Duodenal mucosa (tissue), 2 donors: ENCODE measurements at regions not wholly inside any gene's neighbourhood (a gene's known extent, or its start where the extent isn't known, plus 50 kb on each side); places are given as distances from the start of the nearest gene placed in this dataset.
"Not testable (repeated sequence)": the region's sequence is repeated elsewhere in the genome, so short reads cannot be mapped to it uniquely, and the experiment has no call there.

Source experiments
- H3K27ac ChIP-seq: one replicate; pipeline ENCODE4 v1.7.0; 2013; ENCODE audit warnings: low read depth, low read length
- H3K27me3 ChIP-seq, 2 donors: one replicate each; pipeline ENCODE4 v1.7.0; 2013; ENCODE audit warnings: low read length in 2 of 2, control low read depth in 1 of 2; ENCODE audit not compliant: insufficient read depth in 2 of 2, control insufficient read depth in 1 of 2
- H3K36me3 ChIP-seq, 2 donors: one replicate each; pipeline ENCODE4 v1.7.0; 2013; ENCODE audit warnings: low read length in 2 of 2, control low read depth in 1 of 2; ENCODE audit not compliant: insufficient read depth in 2 of 2, control insufficient read depth in 1 of 2
- H3K4me1 ChIP-seq, 2 donors: one replicate each; pipeline ENCODE4 v1.7.0; 2013; ENCODE audit warnings: low read length in 2 of 2, control low read depth in 1 of 2; ENCODE audit not compliant: insufficient read depth in 2 of 2, control insufficient read depth in 1 of 2
- H3K4me3 ChIP-seq, 2 donors: one replicate each; pipeline ENCODE4 v1.7.0; 2013; ENCODE audit warnings: low read length in 2 of 2, low read depth in 1 of 2
- H3K9ac ChIP-seq, 2 donors: one replicate each; pipeline ENCODE4 v1.7.0; 2013; ENCODE audit warnings: low read length in 2 of 2, low read depth in 1 of 2
- H3K9me3 ChIP-seq, 2 donors: one replicate each; pipeline ENCODE4 v1.7.0; 2013; ENCODE audit warnings: low read length in 2 of 2, control low read depth in 1 of 2; ENCODE audit not compliant: control insufficient read depth in 1 of 2

- no peaks in the 10 kb centered on the region for H3K27me3 ChIP-seq
- no peaks in the 10 kb centered on the region for H3K36me3 ChIP-seq
- H3K27ac ChIP-seq = no peak overlapping the region
- H3K9me3 ChIP-seq = no peaks in the 10 kb centered on the region
- no peak overlapping the region for H3K4me3 ChIP-seq
- H3K4me1 ChIP-seq = no peaks in the 10 kb centered on the region
- H3K9ac ChIP-seq = no peak overlapping the region
Observed at GRCh38 chr3:102356506-102356905, 78.3 kb upstream of the ZPLD1 start.

GRCh38 chr3:102357313-102357712, 77.5 kb upstream of the ZPLD1 start:
- not testable (repeated sequence) for H3K27me3 ChIP-seq, H3K4me3 ChIP-seq, H3K9me3 ChIP-seq, H3K9ac ChIP-seq, H3K27ac ChIP-seq, H3K36me3 ChIP-seq, H3K4me1 ChIP-seq

GRCh38 chr3:102360183-102360860, 74.5 kb upstream of the ZPLD1 start:
- Histone ChIP-seq H3K27ac (no peak overlapping the region), H3K4me3 (no peak overlapping the region), H3K4me1 (no peaks in the 10 kb centered on the region), H3K27me3 (no peaks in the 10 kb centered on the region), H3K36me3 (no peaks in the 10 kb centered on the region), H3K9ac (no peak overlapping the region), H3K9me3 (peaks cover 6% of the 10 kb centered on the region in 2 donors)

- Histone ChIP-seq H3K9me3 (peaks cover 6% of the 10 kb centered on the region in 2 donors), H3K4me1 (no peaks in the 10 kb centered on the region), H3K4me3 (no peak overlapping the region), H3K27ac (no peak overlapping the region), H3K27me3 (no peaks in the 10 kb centered on the region), H3K36me3 (no peaks in the 10 kb centered on the region), H3K9ac (no peak overlapping the region)
Observed at GRCh38 chr3:102361101-102361500, 73.7 kb upstream of the ZPLD1 start.

GRCh38 chr3:102366116-102366515, 68.7 kb upstream of the ZPLD1 start:
- H3K36me3 ChIP-seq, H3K4me1 ChIP-seq, H3K27ac ChIP-seq, H3K9ac ChIP-seq, H3K4me3 ChIP-seq, H3K9me3 ChIP-seq, H3K27me3 ChIP-seq: not testable (repeated sequence)

- Histone ChIP-seq H3K9ac (no peak overlapping the region), H3K27ac (no peak overlapping the region), H3K36me3 (no peaks in the 10 kb centered on the region), H3K9me3 (no peaks in the 10 kb centered on the region), H3K4me3 (no peak overlapping the region), H3K27me3 (no peaks in the 10 kb centered on the region), H3K4me1 (no peaks in the 10 kb centered on the region)
Observed at GRCh38 chr3:102374863-102375634, 59.8 kb upstream of the ZPLD1 start.

GRCh38 chr3:102378216-102378615, 56.6 kb upstream of the ZPLD1 start:
- Histone ChIP-seq H3K4me1 (no peaks in the 10 kb centered on the region), H3K36me3 (no peaks in the 10 kb centered on the region), H3K27ac (no peak overlapping the region), H3K9ac (no peak overlapping the region), H3K27me3 (no peaks in the 10 kb centered on the region), H3K9me3 (no peaks in the 10 kb centered on the region), H3K4me3 (no peak overlapping the region)

GRCh38 chr3:102382201-102382600, 52.6 kb upstream of the ZPLD1 start:
- not testable (repeated sequence) for H3K36me3 ChIP-seq, H3K27ac ChIP-seq, H3K27me3 ChIP-seq, H3K9ac ChIP-seq, H3K9me3 ChIP-seq, H3K4me1 ChIP-seq, H3K4me3 ChIP-seq
